ENCODE measurements at regions not wholly inside any gene's neighbourhood (a gene's known extent, or its start where the extent isn't known, plus 50 kb on each side); places are given as distances from the start of the nearest gene placed in this dataset.
A peak's percentile ranks its signal among the peaks of the same experiment; 100 is the strongest.

DNA sequence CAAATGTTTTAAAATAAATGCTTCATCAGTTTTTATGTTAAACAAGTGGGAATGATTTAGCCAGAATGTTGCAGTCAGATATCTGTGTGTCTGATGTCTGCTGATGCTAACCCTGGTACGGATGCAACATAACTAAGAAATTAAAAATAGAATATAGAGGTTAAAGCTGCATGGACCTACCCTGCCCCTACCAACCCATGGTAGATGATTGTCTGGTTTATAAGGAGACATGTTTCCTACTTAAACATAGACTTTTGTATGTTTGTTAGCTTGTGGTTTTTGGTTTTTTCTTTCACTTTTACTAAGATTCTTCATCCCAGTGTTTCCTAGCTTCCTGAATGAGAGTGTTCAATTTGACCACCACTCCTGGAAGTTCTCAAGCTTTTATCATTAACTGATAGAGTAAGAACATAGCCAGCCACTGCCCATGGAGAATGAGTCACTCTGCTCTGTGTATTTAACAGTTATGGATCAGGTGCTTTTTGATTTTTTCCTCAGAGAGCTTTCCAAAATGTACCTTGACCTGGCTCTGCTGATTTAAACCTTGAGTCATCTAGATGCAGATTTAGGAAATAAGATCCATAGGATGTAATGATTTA, 70.7 kb upstream of the VEPH1 start:
- no peak for DNase-seq

GRCh38 chr3:157573281-157573680, 70.1 kb upstream of the VEPH1 start:
- DNase-seq: no peak

GRCh38 chr3:157572559-157573270, 69.5 kb upstream of the VEPH1 start:
- peak in 1 of 2 donors; percentile 25 for DNase-seq

DNA sequence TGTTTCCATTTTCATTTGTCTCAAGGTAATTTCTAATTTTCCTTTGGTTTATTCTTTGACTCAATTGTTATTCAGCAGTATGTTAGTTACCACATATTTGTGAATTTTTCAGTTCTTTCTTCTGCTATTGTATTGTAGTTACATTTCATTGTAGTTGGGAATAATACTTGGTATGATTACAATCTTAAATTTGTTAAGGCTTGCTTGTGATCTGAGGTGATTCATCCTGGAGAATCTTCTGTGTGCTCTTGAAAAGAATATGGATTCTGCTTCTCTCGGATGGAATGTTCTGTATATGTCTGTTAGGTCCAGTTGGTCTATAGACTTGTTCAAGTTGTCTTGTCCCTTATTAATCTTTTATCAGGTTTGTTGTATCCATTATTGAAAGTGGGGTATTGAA, 63.4 kb upstream of the VEPH1 start:
- no peak for DNase-seq

GRCh38 chr3:157559401-157559800, 56.2 kb upstream of the VEPH1 start:
- no peak for DNase-seq

Measured in CD4-positive, alpha-beta T cell treated with Interleukin-1 beta for 1 hour (primary cell).